ENCODE measurements at regions not wholly inside any gene's neighbourhood (a gene's known extent, or its start where the extent isn't known, plus 50 kb on each side); places are given as distances from the start of the nearest gene placed in this dataset.
"Not testable (repeated sequence)": the region's sequence is repeated elsewhere in the genome, so short reads cannot be mapped to it uniquely, and the experiment has no call there.

DNA sequence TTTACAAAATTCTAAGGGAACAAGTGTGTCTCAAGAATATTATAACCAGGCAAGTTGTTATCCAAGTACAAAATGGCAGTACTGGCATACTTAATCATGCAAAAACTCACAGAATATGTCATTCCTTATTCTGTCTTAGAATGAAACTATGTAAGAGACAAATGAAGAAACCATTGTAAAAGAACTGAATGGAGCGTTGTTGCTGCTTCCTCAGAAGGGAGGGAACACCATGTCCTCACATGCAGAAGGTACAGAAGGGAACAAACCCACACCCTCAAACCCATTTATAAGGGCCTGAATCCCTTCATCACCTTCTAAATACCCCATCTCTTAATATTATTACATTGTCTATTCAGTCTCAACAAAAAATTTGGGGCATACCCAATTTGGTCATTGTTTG is 960.0 kb downstream of the LTN1 start:
- TF ChIP-seq, protein P1, sequence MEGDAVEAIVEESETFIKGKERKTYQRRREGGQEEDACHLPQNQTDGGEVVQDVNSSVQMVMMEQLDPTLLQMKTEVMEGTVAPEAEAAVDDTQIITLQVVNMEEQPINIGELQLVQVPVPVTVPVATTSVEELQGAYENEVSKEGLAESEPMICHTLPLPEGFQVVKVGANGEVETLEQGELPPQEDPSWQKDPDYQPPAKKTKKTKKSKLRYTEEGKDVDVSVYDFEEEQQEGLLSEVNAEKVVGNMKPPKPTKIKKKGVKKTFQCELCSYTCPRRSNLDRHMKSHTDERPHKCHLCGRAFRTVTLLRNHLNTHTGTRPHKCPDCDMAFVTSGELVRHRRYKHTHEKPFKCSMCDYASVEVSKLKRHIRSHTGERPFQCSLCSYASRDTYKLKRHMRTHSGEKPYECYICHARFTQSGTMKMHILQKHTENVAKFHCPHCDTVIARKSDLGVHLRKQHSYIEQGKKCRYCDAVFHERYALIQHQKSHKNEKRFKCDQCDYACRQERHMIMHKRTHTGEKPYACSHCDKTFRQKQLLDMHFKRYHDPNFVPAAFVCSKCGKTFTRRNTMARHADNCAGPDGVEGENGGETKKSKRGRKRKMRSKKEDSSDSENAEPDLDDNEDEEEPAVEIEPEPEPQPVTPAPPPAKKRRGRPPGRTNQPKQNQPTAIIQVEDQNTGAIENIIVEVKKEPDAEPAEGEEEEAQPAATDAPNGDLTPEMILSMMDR (conservative IDR thresholded peaks at IDR 0.05; ENCODE audit: low read depth in 2 of 2): not testable (repeated sequence)
- TF ChIP-seq POLR2AphosphoS5 (IDR thresholded peaks at IDR 0.05; ENCODE audit: low read depth); EZH2 (IDR thresholded peaks at IDR 0.05; ENCODE audit: low read depth, unreplicated experiment): not testable (repeated sequence)

Data from GM23338 (cell line).